GM18507 (cell line): ENCODE measurements at regions not wholly inside any gene's neighbourhood (a gene's known extent, or its start where the extent isn't known, plus 50 kb on each side); places are given as distances from the start of the nearest gene placed in this dataset.
"Not testable (repeated sequence)": the region's sequence is repeated elsewhere in the genome, so short reads cannot be mapped to it uniquely, and the experiment has no call there.

Source experiments
- DNase-seq: peaks from one replicate; pipeline ENCODE4 v3.0.0; 2011; ENCODE audit warnings: low read depth; ENCODE audit not compliant: insufficient read length; ENCODE audit errors: extremely low spot score
- FAIRE-seq: peaks from 2 replicates; lab custom pipeline; 2011; peaks lifted over from hg19 to GRCh38; lab: Jason Lieb, UNC

DNA sequence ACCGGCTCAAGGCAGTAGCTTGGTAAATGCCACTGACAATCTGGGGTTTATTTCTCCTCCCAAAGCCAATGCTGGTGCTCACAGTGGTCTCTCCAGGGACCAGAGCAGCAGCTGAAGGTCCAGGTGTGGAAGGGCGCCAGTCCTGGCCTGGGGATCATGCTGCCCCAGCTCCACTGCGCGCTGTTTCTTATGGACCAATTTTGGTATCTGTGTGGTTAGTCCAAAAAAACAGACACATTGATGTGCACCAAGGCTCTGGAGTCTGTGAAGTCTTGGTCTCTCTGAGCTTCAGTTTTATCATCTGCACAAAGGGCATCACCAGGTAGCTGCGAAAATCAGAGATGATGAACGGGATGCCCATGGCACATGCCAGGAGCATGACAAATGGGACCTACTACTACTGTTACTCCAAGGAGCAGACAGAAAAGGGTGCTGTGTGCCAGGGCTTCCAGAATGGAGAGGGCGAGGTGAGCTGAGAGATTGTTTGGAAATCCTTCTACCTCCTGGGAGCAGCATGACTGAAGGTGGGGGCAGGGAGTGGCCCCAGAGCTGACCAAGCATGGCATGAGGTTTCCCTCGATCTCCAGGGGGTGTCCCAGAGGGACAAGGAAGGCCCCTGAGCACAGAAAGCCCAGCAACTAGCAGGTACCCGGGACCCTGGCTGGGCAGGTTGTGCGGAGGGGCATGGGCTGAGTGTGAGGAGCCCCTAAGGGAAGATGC lies 134.3 kb upstream of the PRR20G start:
- FAIRE-seq (no peak), DNase-seq (no peak)

DNA sequence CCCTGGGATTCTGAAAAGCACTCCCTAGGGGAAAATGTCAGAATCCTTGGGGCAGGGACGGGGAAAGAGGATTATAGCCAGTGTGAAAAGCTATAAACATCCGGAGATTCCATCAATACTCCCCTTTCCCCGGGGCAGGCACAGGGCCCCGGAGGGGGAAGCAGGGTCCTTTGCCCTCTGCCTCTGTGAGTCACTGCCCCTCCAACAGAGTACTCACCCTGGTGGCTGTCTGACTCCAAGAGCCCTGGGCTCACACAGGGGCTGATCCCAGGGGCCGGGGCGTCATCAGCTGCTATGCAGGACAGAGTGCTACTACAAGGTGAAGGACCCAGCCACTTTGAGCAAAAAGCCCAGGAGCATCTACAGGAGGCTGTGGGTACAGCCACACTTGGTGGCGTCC lies 133.0 kb upstream of the PRR20G start:
- no peak for DNase-seq

DNA sequence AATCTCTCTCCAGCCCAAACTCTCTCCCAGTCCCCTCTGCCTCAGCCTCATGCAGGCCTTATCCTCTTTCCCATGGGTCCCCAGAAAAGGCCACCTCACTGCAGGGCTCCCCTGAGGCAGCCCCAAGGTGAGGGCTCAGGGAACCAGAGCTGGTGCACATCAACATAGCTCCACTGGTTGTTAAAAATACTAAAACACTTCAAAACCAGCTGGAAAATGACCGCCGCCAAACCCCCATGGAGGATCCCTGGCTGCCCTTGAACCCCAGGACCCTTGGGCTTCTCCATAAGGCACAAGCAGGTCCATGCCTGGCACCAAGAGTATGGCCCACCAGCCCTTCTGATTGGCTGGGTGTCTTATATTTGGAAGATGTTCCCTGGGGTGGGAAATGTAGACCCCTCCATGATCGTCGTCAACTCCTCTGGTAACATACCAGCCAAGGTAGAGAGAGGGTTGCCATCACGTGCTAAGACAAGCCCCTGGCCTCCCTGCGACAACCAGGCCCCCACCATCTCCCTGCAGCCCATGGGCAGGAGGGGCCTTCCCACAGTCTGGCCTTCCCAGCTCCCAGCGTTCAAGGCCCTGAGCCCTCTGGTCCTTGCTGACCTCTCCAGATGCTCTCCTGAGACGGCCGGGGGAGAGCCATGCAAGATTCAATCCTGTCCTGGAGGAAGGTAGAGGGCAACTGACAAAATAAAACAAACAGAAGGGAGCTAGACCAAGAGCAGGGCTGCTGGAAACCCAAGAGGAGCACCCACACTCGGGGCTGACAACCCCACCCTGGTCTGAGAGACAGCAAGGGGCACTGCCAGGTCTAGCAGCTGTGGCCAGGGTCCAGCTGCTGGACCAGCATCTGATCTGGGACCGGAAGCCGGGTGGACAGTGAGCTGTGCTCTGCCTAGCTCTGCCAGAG lies 132.1 kb upstream of the PRR20G start:
- no peak for DNase-seq
- FAIRE-seq, result no peak

More for the DNA sequence above, 133.0 kb upstream of the PRR20G start:
- no peak for FAIRE-seq

DNA sequence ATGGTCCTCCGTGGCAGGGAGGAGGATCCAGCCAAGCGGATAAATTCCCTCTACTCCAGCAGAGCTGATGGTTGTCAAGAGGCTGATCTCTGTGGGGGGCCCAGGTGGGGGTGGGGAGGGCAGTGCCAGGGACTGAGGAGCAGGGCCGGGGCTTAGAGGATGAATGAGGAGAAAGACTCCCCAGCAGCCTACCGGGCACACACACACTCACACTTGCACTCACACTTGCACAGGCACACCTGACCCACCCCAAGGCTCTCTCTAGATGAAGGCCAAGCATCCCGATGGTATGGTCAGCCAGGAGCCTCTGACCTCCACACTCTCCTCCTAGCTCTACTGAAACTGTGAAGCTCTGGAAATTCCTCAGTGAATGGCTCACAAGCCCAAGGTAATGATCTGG lies 131.3 kb upstream of the PRR20G start:
- no peak for FAIRE-seq
- DNase-seq, result no peak

DNA sequence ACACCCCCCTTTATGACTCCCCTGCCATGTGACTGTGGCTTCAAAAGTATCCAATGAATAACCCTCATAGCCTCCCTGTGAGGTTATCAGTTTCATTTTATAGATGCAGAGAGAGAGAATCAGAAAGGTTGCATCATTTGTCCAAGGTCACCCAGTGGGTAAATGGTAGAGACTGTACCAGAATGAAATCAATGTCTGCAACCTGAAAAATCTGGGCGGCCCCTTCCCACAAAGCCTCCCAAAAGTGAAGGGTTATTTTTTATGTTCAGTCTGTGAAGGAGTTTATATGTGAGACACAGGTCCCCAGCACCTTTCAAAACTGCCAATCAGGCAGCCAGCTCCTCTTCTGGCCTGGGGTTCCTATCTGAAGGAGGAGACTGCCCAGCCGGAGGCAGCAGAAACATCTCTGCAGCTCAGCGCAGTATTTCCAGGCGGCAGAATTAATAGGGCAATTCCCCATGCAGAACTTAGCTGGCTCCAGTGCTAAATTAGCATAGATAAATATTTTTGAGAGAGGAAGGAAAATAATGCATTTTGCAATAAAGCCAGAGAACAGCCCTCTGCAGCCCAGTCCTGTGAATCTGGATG lies 130.8 kb upstream of the PRR20G start:
- FAIRE-seq (no peak), DNase-seq (no peak)

DNA sequence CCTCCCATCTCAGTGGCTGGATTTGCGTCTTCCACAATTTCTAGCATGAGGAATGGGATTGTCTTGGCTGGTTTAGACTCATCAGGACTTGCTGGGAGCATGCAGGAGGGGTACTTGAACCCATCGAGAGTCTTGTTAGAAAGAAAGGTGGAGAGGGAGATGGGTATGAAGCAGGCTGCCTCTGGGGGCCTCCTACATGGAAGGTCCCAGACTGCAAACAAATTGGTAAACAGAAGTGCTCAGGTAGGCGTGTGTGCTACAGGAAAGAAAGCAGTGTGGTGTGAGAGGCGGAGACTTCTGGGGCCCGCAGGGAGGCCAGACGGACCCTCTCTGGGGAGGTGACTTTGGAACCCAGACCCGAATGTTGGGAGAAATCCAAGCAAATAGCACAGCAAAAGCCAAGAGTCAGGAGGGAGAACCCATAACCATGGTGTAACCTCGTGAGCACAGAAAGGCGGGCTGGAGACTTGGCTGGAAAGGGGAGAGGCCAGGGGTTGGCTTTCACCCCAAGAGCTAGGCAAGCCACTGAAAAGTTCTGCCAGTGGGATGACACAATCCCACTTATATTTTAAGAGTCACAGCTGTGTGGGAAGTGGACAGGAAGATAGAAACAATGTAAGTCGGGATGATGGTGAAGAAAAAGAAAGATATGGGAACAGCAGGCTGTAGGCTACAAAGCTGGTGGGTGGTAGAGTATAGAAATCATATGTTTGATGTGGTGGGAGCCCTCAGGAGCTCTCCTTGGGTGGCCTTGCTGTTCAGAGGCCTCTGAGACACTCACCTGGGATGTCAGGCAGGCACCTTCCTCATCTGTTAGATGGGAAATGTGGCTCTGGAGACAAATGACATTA lies 130.1 kb upstream of the PRR20G start:
- DNase-seq (no peak), FAIRE-seq (no peak)

DNA sequence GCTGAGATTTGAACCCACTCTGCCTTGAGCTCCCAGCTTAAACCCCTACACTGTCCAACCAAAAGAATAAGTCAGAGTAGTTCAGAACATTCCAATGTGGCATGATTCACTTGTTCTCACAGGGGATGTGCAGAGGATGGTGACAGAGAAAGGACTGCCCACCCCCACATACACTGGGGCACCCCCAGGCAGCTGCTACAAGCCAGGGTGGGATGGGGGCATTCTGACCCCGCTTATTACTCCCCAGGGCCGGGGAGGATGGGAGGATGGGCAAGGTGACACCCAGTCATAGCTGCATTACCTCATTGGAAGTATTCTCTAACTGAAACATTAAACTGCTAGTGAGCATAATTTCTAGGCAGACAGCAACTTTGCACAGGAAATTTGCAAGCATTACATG lies 126.0 kb upstream of the PRR20G start:
- no peak for DNase-seq
- no peak for FAIRE-seq

DNA sequence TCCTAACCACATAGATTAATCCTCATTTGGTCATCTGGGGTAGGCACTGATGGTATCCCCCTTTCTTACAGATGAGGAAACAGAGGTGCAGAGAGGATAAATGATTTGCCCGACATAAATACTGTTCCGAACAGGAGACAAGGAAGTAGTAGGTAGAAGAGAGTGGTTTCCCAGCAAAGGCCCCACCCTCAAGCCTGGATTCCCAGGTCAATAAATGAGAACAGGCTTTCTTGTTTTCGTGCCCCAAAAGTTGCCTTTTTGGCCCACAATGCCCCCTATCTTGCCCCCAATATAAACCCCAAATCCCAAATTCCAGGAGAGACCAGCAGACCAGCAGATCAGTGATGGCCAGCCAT lies 125.5 kb upstream of the PRR20G start:
- FAIRE-seq, result no peak

DNA sequence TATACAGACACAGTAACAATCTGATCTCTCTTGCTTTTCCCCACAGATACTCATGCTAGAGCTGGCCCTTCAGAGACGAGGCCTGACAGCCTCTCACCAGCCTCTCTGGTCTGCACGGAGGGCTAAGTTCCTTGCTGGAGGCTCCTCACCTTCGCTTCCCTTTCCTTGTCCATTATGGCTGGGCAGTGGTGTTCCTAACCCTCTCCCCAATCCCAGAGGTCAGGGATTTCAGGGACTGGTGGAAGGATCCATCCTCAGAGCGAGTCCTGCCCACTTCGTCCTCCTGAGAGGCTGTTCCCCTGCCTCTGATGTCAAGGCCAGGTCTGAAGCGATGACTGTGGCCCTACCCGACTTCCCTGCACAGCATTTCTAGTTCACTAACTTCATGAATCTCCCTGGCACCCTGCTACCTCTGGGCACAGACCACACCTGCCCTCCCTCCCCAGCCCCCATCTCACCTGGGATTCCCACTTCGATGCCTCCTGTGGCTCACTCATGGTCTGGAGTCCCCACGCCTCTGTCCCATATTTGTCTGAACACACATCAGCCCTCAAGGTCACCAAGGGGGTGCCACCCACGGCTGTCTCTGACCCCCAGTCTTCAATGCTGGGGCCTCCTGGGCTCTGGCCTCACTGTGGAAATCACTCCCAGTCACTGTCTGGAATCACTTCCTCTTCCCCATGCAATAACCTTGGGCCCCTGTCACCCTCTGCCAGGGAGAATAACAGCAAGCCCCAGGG lies 124.9 kb upstream of the PRR20G start:
- no peak for FAIRE-seq
- DNase-seq, result no peak

More for the DNA sequence above, 125.5 kb upstream of the PRR20G start:
- no peak for DNase-seq

DNA sequence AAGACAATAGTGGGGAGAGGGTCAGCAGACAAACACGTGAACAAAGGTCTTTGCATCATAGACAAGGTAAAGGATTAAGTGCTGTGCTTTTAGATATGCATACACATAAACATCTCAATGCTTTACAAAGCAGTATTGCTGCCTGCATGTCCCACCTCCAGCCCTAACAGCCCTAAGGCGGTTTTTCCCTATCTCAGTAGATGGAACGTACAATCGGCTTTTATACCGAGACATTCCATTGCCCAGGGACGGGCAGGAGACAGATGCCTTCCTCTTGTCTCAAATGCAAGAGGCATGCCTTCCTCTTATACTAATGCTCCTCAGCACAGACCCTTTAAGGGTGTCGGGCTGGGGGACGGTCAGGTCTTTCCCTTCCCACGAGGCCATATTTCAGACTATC lies 124.0 kb upstream of the PRR20G start:
- DNase-seq, FAIRE-seq: not testable (repeated sequence)

DNA sequence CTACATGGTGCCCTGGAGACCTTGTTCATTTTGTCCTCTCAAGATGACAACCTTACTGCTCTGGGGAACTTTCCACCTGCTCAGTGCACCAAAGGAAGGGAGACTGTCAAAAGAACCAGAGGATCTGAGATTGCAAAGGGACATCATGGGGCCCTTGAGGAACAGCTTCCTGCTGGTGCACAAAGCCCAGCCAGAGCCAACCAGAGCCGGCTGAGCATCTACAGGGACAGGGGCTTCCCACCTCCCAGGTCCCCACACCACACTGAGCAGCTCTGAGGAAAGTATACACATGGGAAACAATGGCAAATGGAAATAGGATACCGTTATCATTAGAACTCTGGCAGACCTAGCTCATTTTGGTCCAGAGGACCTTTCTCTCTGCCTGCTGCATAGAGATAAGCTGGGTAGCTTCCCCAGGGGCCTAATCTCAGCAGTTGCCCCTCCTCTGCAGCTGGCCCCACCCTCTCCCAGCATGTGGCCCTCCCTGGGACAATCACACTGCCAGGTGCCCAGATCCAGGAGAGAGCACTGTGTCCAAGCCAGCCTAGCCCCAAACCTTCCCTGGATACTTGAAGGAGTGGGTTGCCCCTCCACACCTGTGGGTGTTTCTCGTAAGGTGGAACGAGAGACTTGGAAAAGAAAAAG lies 123.4 kb upstream of the PRR20G start:
- DNase-seq, result no peak
- FAIRE-seq, result no peak

DNA sequence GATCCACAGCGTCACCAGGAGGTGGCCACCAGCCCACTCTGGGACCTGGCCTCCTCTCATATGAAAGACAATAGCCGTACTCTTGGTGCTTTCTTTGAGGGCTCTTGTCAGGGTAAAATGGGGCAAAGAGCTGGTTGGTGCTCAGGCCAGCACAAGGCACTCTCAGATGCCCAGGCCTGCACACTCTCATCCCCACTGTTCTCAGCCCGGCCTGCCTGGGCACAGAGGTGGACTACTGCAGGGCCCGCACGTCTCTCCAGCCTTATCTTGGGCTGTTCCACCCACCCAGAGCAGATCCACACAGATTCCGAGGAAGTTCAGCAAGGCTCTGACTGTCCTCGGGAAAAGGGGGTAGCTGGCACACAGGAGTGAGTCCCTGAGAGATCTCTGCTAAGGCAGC lies 122.8 kb upstream of the PRR20G start:
- FAIRE-seq (no peak), DNase-seq (no peak)

DNA sequence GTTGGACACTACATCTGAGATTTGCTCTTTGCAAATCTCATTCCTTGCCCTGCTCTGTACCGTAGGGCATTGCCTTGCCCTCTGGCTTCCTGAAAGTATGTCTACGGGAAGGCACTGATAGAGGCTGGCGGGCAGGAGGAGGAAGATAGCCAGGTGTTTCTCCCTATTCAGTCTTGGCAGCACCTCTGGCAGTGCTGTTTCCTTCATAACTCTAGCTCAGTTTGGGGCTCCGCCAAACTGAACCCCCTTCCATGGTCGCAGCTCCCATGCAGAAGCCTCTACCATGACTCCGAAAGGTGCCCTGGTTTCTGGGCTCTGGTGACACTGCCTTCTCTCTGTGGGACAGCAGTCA lies 122.3 kb upstream of the PRR20G start:
- DNase-seq (no peak), FAIRE-seq (no peak)

DNA sequence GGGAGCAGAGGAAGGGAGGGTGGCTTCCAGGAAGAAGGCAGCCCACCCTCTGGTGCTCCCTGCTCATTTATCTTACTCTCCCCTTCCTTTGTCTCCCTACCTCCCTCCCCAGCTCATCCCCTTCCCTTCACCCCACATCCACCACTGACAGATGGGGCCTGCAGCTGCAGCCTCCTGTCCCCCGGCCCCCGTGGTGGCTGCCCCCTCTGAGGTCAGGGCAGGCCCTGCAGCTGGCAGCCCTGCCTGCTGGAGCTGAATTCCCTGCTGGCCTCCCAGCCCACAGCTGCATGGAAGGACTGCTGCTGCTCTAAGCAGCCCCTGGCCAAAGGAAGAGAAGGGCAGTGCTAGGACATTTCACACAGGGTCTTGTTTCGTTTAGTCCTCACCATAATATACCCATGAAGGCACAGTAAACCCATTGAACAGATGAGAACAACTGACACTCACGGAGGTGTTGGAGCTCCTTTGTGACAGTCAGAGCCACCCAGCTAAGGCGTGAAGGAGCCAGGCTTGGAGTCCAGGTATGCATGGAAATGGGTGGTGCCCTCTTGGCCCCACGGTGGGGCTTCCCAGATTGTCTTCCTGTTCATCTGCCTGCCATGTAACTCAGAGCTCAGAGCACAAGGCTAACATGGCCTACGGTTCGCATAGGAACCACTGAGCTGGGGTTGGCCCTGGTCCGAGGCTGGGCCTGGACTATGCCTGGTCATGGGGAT lies 121.7 kb upstream of the PRR20G start:
- FAIRE-seq, result no peak
- no peak for DNase-seq

DNA sequence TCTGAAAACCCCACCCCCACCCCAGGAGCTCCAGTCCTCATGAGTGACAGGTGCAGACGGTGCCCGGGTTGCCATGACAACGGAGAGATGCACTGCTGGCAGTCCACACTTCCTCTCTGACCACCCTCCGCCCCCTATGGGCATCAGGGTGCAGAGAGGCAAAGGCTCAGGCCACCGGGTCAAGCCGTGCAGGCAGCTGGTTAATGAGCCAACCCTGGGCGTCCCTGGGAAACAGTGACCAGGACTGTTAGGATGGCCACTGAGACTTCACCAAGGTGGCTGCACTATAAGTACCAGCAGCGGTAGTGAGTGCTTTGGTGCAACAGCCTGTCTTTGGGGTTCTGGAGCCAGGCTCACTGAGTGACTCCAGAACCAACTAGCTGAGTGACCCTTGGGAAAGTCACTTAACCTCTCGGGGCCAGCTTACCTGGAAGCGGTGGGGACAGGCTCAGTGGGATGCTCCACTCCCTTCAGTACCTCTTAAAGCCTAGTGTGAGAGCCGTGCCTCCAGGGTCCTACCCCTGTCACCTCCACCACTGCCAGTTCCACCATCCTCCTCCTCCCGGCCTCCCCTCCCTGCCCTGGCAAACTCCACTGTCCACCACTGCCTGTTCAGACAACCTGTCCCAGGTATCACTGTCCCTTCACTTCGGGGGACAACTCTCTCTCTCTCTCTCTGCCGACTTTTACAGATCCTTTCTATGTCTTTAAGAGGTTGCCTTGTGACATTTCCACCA lies 121.0 kb upstream of the PRR20G start:
- FAIRE-seq, result no peak
- no peak for DNase-seq

DNA sequence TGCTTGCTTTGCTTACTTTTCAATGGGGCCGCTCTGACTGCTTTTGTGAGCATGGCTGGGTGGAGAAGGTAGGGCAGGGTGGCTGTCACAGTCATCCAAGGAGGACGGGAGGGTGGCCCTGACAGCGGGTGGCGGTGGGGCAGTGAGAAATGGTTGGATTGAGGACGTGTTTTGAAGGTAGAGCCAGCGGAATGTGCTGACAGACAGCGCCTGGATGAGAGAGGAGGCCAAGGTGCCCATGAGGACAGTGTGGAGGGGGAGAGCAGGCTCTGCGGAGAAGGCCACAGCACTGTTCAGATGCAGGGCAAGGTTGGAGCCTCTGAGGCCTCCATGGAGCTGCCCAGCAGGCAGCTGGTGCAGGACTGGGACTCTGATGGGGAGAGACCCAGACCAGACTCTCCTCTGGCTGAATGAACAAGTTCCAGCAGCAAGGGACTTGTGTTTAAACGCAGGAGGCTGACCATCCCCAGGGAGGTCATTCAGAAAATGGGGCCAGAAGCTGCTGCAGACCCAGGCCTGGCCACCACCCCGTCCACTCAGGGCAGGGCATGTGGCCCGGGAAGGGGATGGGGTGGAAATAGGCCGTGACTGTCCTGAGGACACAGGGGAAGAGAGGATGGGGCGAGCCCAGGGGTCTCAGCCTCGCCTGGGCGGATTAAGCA lies 120.3 kb upstream of the PRR20G start:
- DNase-seq, result no peak
- no peak for FAIRE-seq
